Endothelial cell (in vitro differentiated cells): ENCODE measurements at regions not wholly inside any gene's neighbourhood (a gene's known extent, or its start where the extent isn't known, plus 50 kb on each side); places are given as distances from the start of the nearest gene placed in this dataset.

ENCODE experiments used
- DNase-seq: peaks from one replicate; pipeline ENCODE4 v3.0.0; 2021; ENCODE audit warnings: low spot score
- H3K27ac Mint-ChIP-seq: one replicate; pipeline ENCODE4 v1.8.0; 2021; ENCODE audit warnings: mixed read lengths, inconsistent platforms; ENCODE audit not compliant: unreplicated experiment
- H3K27me3 Mint-ChIP-seq: one replicate; pipeline ENCODE4 v1.8.0; 2021; ENCODE audit warnings: mild to moderate bottlenecking, moderate library complexity, mixed read lengths, inconsistent platforms; ENCODE audit not compliant: unreplicated experiment
- H3K36me3 Mint-ChIP-seq: one replicate; pipeline ENCODE4 v1.8.0; 2021; ENCODE audit warnings: mild to moderate bottlenecking, low read depth, mixed read lengths, inconsistent platforms; ENCODE audit not compliant: unreplicated experiment
- H3K4me1 Mint-ChIP-seq: one replicate; pipeline ENCODE4 v1.8.0; 2021; ENCODE audit warnings: mild to moderate bottlenecking, mixed read lengths, inconsistent platforms; ENCODE audit not compliant: unreplicated experiment
- H3K4me3 Mint-ChIP-seq: one replicate; pipeline ENCODE4 v1.8.0; 2021; ENCODE audit warnings: mild to moderate bottlenecking, mixed read lengths, inconsistent platforms; ENCODE audit not compliant: unreplicated experiment
- H3K9me3 Mint-ChIP-seq: one replicate; pipeline ENCODE4 v1.8.0; 2021; ENCODE audit warnings: mixed read lengths, inconsistent platforms; ENCODE audit not compliant: unreplicated experiment
- CTCF ChIP-seq: fragments of 200-600 bp; sonication (generic); IDR thresholded peaks from one replicate; pipeline ENCODE4 v1.5.0; 2021; ENCODE audit warnings: antibody characterized with exemption; ENCODE audit not compliant: unreplicated experiment

- Mint-ChIP-seq H3K9me3 (no peaks in the 10 kb centered on the region), H3K27ac (no peak overlapping the region), H3K36me3 (no peaks in the 10 kb centered on the region), H3K27me3 (no peaks in the 10 kb centered on the region), H3K4me1 (peaks cover 2% of the 10 kb centered on the region), H3K4me3 (no peak overlapping the region)
- DNase-seq, result no peak
- no peak for TF ChIP-seq CTCF
Measured at GRCh38 chr16:64469906-64470702, 651.8 kb downstream of the CDH11 start.

GRCh38 chr16:64469351-64469750 is 652.5 kb downstream of the CDH11 start:
- TF ChIP-seq CTCF, result no peak
- H3K9me3 Mint-ChIP-seq, result no peaks in the 10 kb centered on the region
- no peaks in the 10 kb centered on the region for H3K27me3 Mint-ChIP-seq
- no peak overlapping the region for H3K4me3 Mint-ChIP-seq
- DNase-seq, result no peak
- H3K4me1 Mint-ChIP-seq, result peaks cover 2% of the 10 kb centered on the region
- no peaks in the 10 kb centered on the region for H3K36me3 Mint-ChIP-seq
- H3K27ac Mint-ChIP-seq, result no peak overlapping the region

- Mint-ChIP-seq H3K4me3 (no peak overlapping the region), H3K36me3 (no peaks in the 10 kb centered on the region), H3K27ac (no peak overlapping the region), H3K27me3 (no peaks in the 10 kb centered on the region), H3K4me1 (peaks cover 2% of the 10 kb centered on the region), H3K9me3 (no peaks in the 10 kb centered on the region)
- no peak for TF ChIP-seq CTCF
- DNase-seq, result no peak
Measured at GRCh38 chr16:64468515-64469090, 653.3 kb downstream of the CDH11 start.

- no peaks in the 10 kb centered on the region for H3K4me1 Mint-ChIP-seq
- H3K9me3 Mint-ChIP-seq, result no peaks in the 10 kb centered on the region
- H3K36me3 Mint-ChIP-seq, result no peaks in the 10 kb centered on the region
- no peak for TF ChIP-seq CTCF
- H3K27ac Mint-ChIP-seq, result no peak overlapping the region
- H3K27me3 Mint-ChIP-seq, result no peaks in the 10 kb centered on the region
- no peak overlapping the region for H3K4me3 Mint-ChIP-seq
- DNase-seq, result no peak
Measured at GRCh38 chr16:64459821-64460220, 662.0 kb downstream of the CDH11 start.

GRCh38 chr16:64459402-64459801 is 662.5 kb downstream of the CDH11 start:
- TF ChIP-seq CTCF, result no peak
- peaks cover 3% of the 10 kb centered on the region for H3K4me1 Mint-ChIP-seq
- no peak for DNase-seq
- no peak overlapping the region for H3K27ac Mint-ChIP-seq
- H3K36me3 Mint-ChIP-seq, result no peaks in the 10 kb centered on the region
- no peak overlapping the region for H3K4me3 Mint-ChIP-seq
- H3K9me3 Mint-ChIP-seq, result no peaks in the 10 kb centered on the region
- H3K27me3 Mint-ChIP-seq, result no peaks in the 10 kb centered on the region
